GM13977 (cell line): ENCODE measurements at regions not wholly inside any gene's neighbourhood (a gene's known extent, or its start where the extent isn't known, plus 50 kb on each side); places are given as distances from the start of the nearest gene placed in this dataset.
A peak's percentile ranks its signal among the peaks of the same experiment; 100 is the strongest.

Experiments
- DNase-seq: peaks from one replicate; pipeline ENCODE4 v3.0.0; 2012; ENCODE audit warnings: low spot score
- CTCF ChIP-seq: IDR thresholded peaks from 2 replicates; pipeline ENCODE4 v1.5.1; 2012; ENCODE audit warnings: mild to moderate bottlenecking, control low read depth; ENCODE audit not compliant: insufficient read depth; ENCODE audit errors: extremely low read depth, missing control alignments
- in situ Hi-C: fragments of 300-500 bp; cut with MboI; formaldehyde crosslinking; loops from one replicate; pipeline ENCODE4 v1.12.0; 2022; ENCODE audit warnings: low sequenced_read_pairs, low pct_unique_long_range_greater_than_20kb, mixed read lengths, inconsistent platforms; ENCODE audit not compliant: unreplicated experiment

DNA sequence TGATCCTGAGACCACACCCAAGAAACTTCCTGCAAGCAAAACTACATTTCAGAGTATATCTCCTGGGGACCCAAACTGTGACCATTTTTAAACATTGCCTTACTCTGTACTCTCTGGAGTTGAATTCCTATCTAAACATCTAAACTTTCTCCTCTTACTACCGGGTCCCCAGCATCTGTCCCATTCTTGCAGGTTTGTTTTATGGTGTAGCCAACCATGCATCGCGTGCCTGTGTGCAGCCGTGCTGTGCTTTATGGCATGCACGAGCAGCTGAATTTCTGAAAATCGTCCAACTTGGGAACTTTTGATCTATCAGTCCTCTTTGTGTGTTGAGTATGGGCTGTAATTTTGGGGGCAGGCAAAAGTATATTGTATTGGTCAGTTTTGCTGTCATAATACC lies 423.8 kb upstream of the DPP6 start:
- in situ Hi-C loops: no loop called here
- TF ChIP-seq CTCF: no peak
- DNase-seq: no peak

DNA sequence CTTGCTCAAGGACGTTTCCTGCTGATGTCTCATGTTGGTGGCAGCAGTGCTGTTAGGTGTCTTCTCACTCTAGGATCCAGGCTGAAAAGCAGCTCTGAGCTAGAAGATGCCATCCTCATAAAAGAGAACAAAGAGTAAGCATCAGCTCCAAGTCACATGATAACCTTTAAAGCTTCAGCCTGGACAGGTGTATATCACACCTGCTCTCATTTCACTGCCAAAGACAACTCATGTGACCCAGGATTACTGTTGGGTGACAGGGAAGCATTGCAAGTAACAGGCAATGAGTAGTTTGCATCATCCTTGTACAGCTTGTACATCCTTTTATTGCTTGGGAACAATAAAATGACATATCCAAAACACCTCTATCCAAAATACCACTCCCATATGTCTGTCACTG lies 423.4 kb upstream of the DPP6 start:
- TF ChIP-seq CTCF: no peak
- in situ Hi-C loops: no loop called here
- DNase-seq: no peak

DNA sequence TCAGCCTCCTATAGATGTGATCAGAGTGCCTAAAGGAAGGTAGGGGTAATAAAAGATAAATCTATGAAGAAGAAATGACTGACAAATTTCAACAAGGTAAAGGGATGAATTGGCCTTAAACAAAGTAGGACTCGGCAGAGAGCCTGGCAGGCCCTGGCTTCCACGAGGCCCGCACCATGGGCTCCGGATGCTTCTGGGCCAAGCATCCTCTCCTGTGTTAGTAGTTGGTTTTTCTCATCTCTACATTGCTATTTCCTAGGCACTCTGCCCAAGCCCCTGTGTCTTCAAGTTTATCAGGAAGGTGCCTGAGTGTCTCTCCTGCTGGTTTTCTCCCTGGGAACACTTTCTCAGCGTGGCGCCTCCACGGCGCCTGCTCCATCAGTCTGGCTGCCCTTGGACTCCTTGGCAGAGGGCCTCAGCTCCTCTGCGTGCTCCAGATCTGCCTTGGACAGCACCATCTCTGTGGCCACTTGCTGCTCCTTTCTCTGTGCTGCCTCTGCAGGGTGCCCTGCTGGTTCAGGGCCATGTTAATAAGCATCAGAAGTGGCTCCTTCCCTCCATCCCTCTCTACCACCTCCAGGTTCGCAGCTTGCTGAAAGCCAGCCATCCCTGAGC lies 413.3 kb upstream of the DPP6 start:
- no peak for TF ChIP-seq CTCF
- in situ Hi-C loops: no loop called here
- no peak for DNase-seq

DNA sequence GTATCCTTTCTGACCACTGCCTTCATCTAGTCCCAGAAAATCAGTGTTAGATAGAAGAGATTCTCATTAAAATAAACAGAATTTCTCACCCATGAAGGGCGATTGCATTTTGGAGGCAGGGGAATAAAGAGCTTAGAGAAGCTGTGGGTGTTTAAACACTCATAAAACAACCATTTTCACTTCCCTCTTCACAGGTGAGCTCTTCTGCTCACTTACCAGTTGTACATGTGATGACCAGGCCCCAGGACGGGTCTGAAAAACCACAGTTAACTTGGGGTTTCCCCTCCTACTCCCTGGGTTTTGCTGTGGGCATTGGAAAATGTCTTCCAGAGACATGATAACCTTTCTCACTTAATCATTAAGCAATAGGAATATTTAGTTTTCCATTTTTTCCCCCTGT lies 411.6 kb upstream of the DPP6 start:
- DNase-seq: peak; percentile 11
- in situ Hi-C loops: no loop called here
- no peak for TF ChIP-seq CTCF

- DNase-seq: no peak
- in situ Hi-C loops: no loop called here
- TF ChIP-seq CTCF: no peak
Measured at GRCh38 chr7:153641199-153641598, 411.0 kb upstream of the DPP6 start.

- in situ Hi-C loops: no loop called here
- DNase-seq: no peak
- TF ChIP-seq CTCF: no peak
Measured at GRCh38 chr7:153642989-153643388, 409.2 kb upstream of the DPP6 start.
